ENCODE measurements at regions not wholly inside any gene's neighbourhood (a gene's known extent, or its start where the extent isn't known, plus 50 kb on each side); places are given as distances from the start of the nearest gene placed in this dataset.

DNA sequence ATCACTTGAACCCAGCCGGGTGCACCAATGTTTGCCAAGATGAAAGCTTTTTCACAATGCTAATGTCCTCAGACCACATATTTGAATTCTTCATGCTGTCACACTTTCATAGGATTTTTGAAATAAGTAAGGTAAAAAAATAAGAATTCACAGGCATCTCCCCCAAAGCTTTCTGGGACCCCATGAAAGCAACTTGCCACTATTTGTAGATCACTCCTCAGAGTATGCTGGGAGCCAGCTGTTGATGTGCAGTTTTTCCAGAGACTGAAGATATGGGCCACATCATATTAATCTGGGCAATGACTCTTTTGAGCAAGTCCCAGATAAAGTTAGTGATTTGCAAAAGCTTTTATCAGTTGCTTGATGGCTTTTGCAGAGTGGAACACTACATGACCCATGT lies 507.9 kb downstream of the RASEF start:
- TF ChIP-seq, protein P1, sequence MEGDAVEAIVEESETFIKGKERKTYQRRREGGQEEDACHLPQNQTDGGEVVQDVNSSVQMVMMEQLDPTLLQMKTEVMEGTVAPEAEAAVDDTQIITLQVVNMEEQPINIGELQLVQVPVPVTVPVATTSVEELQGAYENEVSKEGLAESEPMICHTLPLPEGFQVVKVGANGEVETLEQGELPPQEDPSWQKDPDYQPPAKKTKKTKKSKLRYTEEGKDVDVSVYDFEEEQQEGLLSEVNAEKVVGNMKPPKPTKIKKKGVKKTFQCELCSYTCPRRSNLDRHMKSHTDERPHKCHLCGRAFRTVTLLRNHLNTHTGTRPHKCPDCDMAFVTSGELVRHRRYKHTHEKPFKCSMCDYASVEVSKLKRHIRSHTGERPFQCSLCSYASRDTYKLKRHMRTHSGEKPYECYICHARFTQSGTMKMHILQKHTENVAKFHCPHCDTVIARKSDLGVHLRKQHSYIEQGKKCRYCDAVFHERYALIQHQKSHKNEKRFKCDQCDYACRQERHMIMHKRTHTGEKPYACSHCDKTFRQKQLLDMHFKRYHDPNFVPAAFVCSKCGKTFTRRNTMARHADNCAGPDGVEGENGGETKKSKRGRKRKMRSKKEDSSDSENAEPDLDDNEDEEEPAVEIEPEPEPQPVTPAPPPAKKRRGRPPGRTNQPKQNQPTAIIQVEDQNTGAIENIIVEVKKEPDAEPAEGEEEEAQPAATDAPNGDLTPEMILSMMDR (IDR thresholded peaks at IDR 0.05) = no peak
- TF ChIP-seq EZH2phosphoT487 (IDR thresholded peaks at IDR 0.05) = no peak
